Astrocyte (in vitro differentiated cells and primary cell): ENCODE measurements at regions not wholly inside any gene's neighbourhood (a gene's known extent, or its start where the extent isn't known, plus 50 kb on each side); places are given as distances from the start of the nearest gene placed in this dataset.

Experiments used
- CTCF ChIP-seq: IDR thresholded peaks from 2 replicates; pipeline ENCODE4 v1.5.1; 2011; ENCODE audit warnings: low read depth, mild to moderate bottlenecking, inconsistent platforms, low read length, moderate library complexity; ENCODE audit not compliant: insufficient read depth
- EZH2 ChIP-seq: IDR thresholded peaks from 2 replicates; pipeline ENCODE4 v1.6.1; 2012; ENCODE audit warnings: mild to moderate bottlenecking, low read length, inconsistent platforms; ENCODE audit not compliant: insufficient read depth

- no peak for TF ChIP-seq CTCF
- no peak for TF ChIP-seq EZH2
These were observed 150.7 kb downstream of the OPN5 start for GRCh38 chr6:47932575-47932974.
